ENCODE measurements at regions not wholly inside any gene's neighbourhood (a gene's known extent, or its start where the extent isn't known, plus 50 kb on each side); places are given as distances from the start of the nearest gene placed in this dataset.
"Not testable (repeated sequence)": the region's sequence is repeated elsewhere in the genome, so short reads cannot be mapped to it uniquely, and the experiment has no call there.

DNA sequence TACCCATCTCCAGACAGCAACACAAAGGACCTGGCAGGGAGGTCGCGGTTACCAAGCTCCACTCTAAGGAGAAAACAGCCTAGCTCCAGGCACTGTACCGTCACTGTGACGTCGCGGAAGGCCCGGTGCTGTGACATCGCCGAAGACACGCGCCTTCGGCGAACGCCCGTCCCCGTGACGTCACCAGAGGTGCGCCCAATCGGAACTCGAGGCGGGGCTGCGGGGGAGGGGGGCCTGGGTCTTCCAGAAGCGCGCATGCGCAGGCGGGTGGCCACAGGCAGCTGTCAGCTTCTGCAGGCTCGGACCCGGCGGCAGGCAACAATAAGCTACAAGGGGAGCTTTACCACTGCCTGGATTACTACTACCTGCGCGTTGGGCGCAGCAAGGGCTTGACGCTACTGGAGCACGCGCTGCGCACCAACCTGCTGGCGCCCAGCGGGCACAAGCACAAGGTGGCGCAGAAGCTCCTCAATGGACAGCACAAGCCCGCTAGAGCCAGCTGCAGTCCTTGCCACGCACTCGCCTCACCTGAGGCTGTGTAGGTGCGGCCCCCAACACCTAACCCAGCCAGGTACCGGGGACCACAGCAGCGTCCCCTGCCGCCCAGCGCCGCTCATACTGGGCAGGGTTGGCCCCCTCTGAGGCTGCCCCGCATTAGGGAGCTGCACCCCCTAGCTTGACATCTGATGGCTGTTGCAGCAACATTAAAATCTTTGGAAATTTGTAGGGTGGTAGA lies 208.4 kb downstream of the TPST1 start:
- DNase-seq: peak; percentile 84

DNA sequence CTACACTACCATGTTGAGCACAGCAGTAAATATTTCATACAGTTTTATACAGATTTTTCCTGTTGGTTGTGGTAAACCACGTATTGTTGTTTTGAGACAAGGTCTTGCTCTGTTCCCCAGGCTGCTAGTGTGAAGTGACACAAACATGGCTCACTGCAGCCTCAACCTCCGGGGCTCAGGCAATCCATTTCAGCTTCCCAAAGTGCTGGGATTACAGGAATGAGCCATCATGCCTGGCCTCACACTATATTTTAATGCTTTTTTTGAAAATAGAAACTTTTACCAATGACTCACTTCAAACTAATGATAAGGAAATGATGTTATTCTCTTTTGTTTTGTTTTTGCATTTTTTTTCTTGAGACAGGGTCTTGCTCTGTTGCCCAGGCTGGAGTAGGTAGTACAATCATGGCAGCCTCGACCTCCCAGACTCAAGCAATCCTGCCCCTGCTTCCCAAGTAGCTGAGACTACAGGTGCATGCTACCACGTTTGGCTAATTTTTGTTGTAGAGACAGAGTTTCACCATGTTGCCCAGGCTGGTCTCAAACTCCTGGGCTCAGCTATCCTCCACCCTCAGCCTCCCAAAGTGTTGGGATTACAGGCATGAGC lies 210.6 kb downstream of the TPST1 start:
- DNase-seq: no peak

GRCh38 chr7:66418537-66418936 lies 210.1 kb upstream of the KCTD7 start:
- no peak for DNase-seq

DNA sequence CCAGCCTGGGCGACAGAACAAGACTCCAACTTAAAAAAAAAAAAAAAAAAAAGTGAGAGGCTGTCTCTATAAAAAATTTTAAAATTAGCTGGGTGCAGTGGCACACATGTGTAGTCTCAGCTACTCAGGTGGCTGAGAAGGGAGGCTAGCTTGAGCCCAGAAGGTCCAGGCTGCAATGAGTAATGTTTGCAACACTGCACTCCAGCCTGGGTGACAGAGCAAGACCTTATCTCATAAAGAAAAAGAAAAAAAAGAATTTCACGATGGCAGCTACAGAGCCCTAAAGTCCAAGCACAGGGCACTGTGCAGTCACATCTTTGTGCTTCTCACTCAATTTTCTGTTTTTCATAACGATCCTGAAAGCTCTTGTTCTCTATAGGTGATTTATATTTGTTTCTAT lies 209.5 kb upstream of the KCTD7 start:
- DNase-seq: no peak

DNA sequence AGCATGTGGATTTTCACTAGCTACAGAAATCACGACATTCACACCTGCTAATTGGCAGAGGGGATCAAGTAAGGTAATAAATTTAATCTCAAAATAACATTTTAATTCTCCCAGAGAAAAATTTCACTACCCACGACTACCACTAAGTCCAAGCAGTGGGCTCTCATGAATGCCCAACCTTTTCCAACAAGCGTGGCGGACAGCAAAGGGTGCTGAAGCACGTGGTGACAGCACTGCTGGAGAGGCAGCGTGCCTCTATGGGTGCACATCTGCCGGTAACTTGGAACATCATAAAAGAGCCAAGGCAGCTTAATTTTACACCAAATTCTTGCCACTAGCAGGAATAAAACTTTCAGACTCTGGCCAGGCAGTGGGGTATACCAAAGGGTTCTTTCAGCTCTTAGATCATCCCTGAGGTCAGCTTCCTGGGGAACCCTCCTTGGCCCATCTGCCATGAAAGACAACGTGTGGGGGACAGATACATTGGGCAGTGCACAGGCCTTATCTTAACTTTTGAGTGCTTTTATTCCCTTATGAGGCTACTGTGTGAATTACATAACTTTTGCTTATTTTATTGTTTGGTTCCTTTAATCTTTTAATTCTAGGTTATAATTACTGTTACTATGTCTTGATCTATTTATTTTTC lies 206.7 kb upstream of the KCTD7 start:
- no peak for DNase-seq

- no peak for DNase-seq
Observed at GRCh38 chr7:66423729-66424128, 205.0 kb upstream of the KCTD7 start.

- DNase-seq: no peak
Observed at GRCh38 chr7:66426332-66426731, 202.3 kb upstream of the KCTD7 start.

- DNase-seq: no peak
Observed at GRCh38 chr7:66426996-66427395, 201.7 kb upstream of the KCTD7 start.

DNA sequence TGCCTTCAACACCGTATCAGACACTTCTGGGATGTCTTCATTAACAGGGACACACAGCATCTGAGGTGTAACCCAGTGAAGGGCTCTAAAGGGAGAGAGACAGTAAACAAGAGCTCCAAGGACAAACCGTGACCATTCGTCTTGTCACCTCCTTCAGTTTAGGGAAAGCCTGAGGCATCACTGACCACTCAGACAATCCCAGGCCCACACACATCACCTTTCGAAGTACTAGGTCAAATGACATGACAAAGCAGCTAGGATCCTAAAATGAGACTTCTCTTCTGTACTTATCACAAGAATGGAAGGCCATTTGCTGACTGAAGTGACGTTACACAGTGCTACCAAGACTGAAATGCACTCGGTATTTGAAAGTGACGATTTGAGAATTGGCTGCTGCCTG lies 200.7 kb upstream of the KCTD7 start:
- DNase-seq: no peak

GRCh38 chr7:66429498-66430163 lies 199.1 kb upstream of the KCTD7 start:
- no peak for DNase-seq

- no peak for DNase-seq
Observed at GRCh38 chr7:66430164-66430545, 198.5 kb upstream of the KCTD7 start.

DNA sequence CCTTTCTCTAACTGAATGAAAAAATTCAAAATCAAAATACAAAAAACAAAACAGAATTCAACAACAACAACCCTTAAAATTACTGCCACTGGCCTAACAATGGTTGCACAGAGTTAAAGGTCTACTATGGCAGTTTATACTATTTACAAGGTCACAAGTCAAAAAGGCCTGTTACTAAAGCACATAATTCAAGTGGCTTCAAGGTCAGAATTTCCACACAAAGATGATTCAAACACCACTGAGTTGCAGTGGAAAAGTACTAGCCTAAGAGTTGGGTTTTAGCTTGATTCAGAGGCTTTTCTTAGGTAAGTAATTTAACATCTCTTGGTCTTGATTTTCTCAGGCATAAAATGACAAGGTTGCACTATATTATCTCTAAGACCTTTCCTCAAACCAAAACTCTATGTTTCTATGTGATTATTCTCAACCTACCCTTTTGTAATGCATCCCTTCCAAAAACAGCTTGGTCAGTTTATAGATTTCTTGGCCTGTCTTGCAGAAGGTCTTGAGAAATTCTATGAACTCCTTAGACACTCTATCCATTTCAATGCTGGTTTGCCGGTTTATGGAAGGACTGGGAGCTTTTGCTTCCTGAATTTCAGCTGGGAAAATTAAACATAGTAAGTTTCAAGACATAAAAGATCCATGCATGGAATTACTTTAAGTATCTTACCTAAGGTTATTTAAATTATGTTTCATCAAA lies 189.8 kb upstream of the KCTD7 start:
- DNase-seq: not testable (repeated sequence)

- DNase-seq: no peak
Observed at GRCh38 chr7:66442385-66442784, 186.3 kb upstream of the KCTD7 start.

DNA sequence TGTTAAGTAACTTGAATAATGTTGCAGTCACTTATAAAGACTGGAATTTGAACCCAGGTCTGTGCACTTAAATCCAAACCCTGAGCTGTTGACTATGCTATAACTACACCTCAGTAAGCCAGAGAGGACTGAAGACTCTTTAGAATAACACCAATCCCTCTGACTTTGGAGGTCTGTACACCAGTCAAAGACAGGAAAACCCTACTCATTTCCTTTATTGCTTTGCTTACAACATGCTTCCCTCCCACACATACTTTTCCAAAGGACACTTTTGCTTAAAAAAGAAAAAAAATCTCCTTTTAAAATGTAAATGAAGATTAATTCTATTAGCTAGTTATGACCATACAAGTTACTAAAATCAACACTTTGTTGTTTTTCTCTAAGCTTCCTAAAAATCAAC lies 184.7 kb upstream of the KCTD7 start:
- no peak for DNase-seq

GRCh38 chr7:66447007-66447406 lies 181.7 kb upstream of the KCTD7 start:
- not testable (repeated sequence) for DNase-seq

GRCh38 chr7:66450814-66451213 lies 177.9 kb upstream of the KCTD7 start:
- DNase-seq: not testable (repeated sequence)

DNA sequence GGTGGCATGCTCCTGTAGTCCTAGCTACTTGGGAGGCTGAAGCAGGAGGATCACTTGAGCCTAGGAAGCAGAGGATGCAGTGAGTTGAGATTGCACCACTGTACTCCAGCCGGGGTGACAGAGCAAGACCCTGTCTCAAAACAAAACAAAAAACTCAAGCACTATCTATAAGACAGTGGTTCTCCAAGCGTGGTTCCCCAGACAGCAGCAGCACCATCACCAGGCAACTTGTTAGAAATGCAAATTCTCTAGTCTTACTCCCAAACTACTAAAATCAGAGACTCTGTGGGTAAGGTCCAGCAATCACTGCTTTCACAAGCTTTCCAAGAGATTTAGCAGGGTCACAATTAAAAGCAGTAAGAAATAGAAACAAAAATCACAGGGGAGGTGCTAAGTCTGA lies 177.0 kb upstream of the KCTD7 start:
- not testable (repeated sequence) for DNase-seq

DNA sequence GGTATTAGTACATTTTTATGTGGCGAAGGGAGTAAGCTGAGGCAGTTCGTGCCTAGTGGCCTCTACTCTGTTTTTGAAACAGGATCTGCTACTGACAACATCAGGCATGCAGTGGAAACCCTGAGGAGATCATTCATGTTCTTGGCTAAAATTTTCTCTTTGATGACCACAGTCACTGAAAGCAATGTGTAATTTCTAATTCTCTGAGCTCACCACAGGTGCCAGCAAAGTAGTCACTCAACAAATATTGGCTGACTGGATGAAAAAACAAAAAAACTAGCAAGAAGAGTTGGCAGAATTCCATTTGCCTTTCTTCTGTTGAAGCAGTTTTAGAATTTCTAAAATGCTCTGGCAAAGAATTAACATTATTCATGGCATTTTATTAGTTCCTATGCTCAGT lies 176.5 kb upstream of the KCTD7 start:
- no peak for DNase-seq

- no peak for DNase-seq
Observed at GRCh38 chr7:66453340-66453739, 175.3 kb upstream of the KCTD7 start.

GRCh38 chr7:66454600-66455225 lies 174.0 kb upstream of the KCTD7 start:
- no peak for DNase-seq

GRCh38 chr7:66455432-66455831 lies 173.2 kb upstream of the KCTD7 start:
- DNase-seq: not testable (repeated sequence)

DNA sequence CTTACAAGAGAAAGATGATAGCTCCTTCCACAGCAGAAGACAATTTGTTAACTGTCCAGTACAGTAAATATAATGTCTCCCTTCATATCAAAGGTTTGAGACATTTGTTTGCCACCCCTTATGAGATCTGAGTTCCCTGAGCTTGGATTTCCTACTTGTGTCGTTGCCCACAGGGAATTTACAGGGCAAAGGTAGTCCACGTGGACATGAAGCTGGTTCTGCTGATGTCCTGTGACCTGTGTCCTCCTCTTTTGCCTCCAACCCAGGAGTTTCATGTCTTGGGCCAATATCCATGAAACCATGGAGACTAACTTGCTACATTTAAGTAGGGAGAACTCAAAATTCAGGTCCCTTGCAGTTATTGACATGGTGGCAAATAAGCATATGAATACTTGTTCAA lies 172.2 kb upstream of the KCTD7 start:
- DNase-seq: not testable (repeated sequence)

DNA sequence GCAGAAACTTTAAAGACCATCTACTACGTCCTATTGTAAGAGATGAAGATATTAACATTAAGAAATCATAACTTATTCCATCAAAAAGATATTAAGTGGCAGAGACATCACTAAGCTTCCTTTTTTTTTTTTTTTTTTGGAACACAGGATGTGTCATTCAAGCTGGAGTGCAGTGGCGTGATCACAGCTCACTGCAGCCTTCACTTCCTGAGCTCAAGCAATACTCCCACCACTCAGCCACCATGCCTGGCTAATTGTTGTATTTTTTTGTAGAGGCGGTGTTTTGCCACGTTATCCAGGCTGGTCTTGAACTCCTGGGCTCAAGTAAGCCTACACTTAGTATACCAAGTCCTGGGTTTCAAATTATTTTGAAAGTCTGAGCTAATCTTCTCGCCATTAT lies 169.7 kb upstream of the KCTD7 start:
- not testable (repeated sequence) for DNase-seq

Measured in activated CD8-positive, alpha-beta memory T cell treated with anti-CD3 and anti-CD28 coated beads, Interleukin-2, amount 50 U/mL, for 4 hours (primary cell).